Epithelial cell of proximal tubule (primary cell): ENCODE measurements at regions not wholly inside any gene's neighbourhood (a gene's known extent, or its start where the extent isn't known, plus 50 kb on each side); places are given as distances from the start of the nearest gene placed in this dataset.

ENCODE experiments used
- DNase-seq: peaks from one replicate; pipeline ENCODE4 v3.0.0-alpha.2; 2011; ENCODE audit warnings: low read depth
- H3K4me3 ChIP-seq: 2 replicates; pipeline ENCODE4 v1.5.1; 2011; ENCODE audit warnings: low read depth, mild to moderate bottlenecking, low read length
- CTCF ChIP-seq: conservative IDR thresholded peaks from 2 replicates; pipeline ENCODE4 v1.5.1; 2012; ENCODE audit warnings: low read depth, mild to moderate bottlenecking, low read length

GRCh38 chr6:105714846-105715245 is 312.0 kb upstream of the PREP start:
- TF ChIP-seq CTCF = no peak
- no peak for DNase-seq
- H3K4me3 ChIP-seq = no peak overlapping the region

GRCh38 chr6:105713474-105714118 is 310.7 kb upstream of the PREP start:
- no peak for DNase-seq
- no peak overlapping the region for H3K4me3 ChIP-seq
- no peak for TF ChIP-seq CTCF

- no peak for DNase-seq
- no peak overlapping the region for H3K4me3 ChIP-seq
- TF ChIP-seq CTCF = no peak
Measured at GRCh38 chr6:105711216-105711615, 308.3 kb upstream of the PREP start.

GRCh38 chr6:105705608-105706007 is 302.7 kb upstream of the PREP start:
- DNase-seq = no peak
- H3K4me3 ChIP-seq = no peak overlapping the region
- TF ChIP-seq CTCF = no peak

GRCh38 chr6:105695461-105695860 is 292.6 kb upstream of the PREP start:
- H3K4me3 ChIP-seq = no peak overlapping the region
- TF ChIP-seq CTCF = no peak
- no peak for DNase-seq

GRCh38 chr6:105692613-105693215 is 289.8 kb upstream of the PREP start:
- DNase-seq = no peak
- no peak overlapping the region for H3K4me3 ChIP-seq
- TF ChIP-seq CTCF = no peak

- no peak for DNase-seq
- TF ChIP-seq CTCF = no peak
- no peak overlapping the region for H3K4me3 ChIP-seq
Measured at GRCh38 chr6:105691971-105692370, 289.1 kb upstream of the PREP start.
